Fibroblast of villous mesenchyme (primary cell): ENCODE measurements at regions not wholly inside any gene's neighbourhood (a gene's known extent, or its start where the extent isn't known, plus 50 kb on each side); places are given as distances from the start of the nearest gene placed in this dataset.

ENCODE experiments used
- DNase-seq: peaks from one replicate; pipeline ENCODE4 v3.0.0-alpha.2; 2010; ENCODE audit warnings: low read depth
- H3K4me3 ChIP-seq: 2 replicates; pipeline ENCODE4 v1.5.1; 2011; ENCODE audit warnings: low read depth, mild to moderate bottlenecking, low read length
- TF ChIP-seq, protein P1 (sequence below): IDR thresholded peaks from 2 replicates; pipeline ENCODE4 v1.5.1; 2012; ENCODE audit warnings: low read depth, mild to moderate bottlenecking, low read length; ENCODE audit not compliant: insufficient read depth

GRCh38 chr4:42344749-42345148, 52.5 kb upstream of the SHISA3 start:
- TF ChIP-seq, protein P1, sequence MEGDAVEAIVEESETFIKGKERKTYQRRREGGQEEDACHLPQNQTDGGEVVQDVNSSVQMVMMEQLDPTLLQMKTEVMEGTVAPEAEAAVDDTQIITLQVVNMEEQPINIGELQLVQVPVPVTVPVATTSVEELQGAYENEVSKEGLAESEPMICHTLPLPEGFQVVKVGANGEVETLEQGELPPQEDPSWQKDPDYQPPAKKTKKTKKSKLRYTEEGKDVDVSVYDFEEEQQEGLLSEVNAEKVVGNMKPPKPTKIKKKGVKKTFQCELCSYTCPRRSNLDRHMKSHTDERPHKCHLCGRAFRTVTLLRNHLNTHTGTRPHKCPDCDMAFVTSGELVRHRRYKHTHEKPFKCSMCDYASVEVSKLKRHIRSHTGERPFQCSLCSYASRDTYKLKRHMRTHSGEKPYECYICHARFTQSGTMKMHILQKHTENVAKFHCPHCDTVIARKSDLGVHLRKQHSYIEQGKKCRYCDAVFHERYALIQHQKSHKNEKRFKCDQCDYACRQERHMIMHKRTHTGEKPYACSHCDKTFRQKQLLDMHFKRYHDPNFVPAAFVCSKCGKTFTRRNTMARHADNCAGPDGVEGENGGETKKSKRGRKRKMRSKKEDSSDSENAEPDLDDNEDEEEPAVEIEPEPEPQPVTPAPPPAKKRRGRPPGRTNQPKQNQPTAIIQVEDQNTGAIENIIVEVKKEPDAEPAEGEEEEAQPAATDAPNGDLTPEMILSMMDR: no peak
- no peak for DNase-seq
- H3K4me3 ChIP-seq: no peak overlapping the region

- H3K4me3 ChIP-seq: no peak overlapping the region
- no peak for DNase-seq
- TF ChIP-seq, protein P1: no peak
Measured at GRCh38 chr4:42345962-42346544, 51.2 kb upstream of the SHISA3 start.

DNA sequence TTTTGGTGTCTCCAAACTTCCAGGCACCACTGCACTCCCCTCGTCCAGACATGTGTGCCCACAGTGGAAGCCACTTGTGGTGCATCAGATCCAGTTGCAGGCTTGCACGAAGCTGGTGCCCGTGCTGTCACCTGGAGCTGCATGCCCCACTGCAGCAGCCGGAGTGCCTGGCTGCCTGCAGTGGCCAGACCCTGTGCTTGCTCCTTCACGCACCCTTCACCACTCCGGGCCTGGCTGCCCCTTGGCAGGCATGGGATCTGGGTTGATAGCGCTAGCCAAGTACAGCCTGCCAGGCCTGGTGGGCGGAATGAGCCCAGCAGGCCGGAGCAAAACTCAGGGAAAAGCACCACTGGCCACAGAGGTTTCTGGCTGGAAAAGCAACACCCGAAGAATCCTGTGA, 50.2 kb upstream of the SHISA3 start:
- TF ChIP-seq, protein P1: no peak
- no peak overlapping the region for H3K4me3 ChIP-seq
- DNase-seq: no peak
